Heart right ventricle (tissue), 16 donors: ENCODE measurements at regions not wholly inside any gene's neighbourhood (a gene's known extent, or its start where the extent isn't known, plus 50 kb on each side); places are given as distances from the start of the nearest gene placed in this dataset.
A peak's percentile ranks its signal among the peaks of the same experiment; 100 is the strongest.

ENCODE experiments used
- ATAC-seq, 8 donors: fragments of 200-7000 bp; cut with Tn5 transposase; one replicate each; pipeline ENCODE4 v1.9.1; 2020; ENCODE audit warnings: mild to moderate bottlenecking in 8 of 8, moderate library complexity in 8 of 8, moderate number of reproducible peaks in 1 of 8
- DNase-seq, 2 donors: peaks; one replicate each; pipeline ENCODE4 v3.0.0-alpha.2; 2020
- H3K27ac ChIP-seq, 10 donors: fragments of 200-600 bp; sonication (generic) in 2 of 10; one replicate each; pipeline versions ENCODE4 v1.5.0 to v1.8.0; 2020 to 2022; ENCODE audit warnings: mild to moderate bottlenecking in 3 of 10
- H3K27me3 ChIP-seq, 7 donors: fragments of 200-600 bp; one replicate each; pipeline ENCODE4 v1.8.0; 2021 to 2022; ENCODE audit warnings: mild to moderate bottlenecking in 2 of 7
- H3K36me3 ChIP-seq, 9 donors: fragments of 200-600 bp; sonication (generic) in 1 of 9; one replicate each; pipeline versions ENCODE4 v1.5.0 to v1.8.0; 2020 to 2022; ENCODE audit warnings: mild to moderate bottlenecking in 2 of 9
- H3K4me1 ChIP-seq, 9 donors: fragments of 200-600 bp; sonication (generic) in 1 of 9; one replicate each; pipeline versions ENCODE4 v1.5.0 to v1.8.0; 2020 to 2022; ENCODE audit warnings: mild to moderate bottlenecking in 4 of 9
- H3K4me3 ChIP-seq, 10 donors: fragments of 200-600 bp; sonication (generic) in 2 of 10; one replicate each; pipeline versions ENCODE4 v1.5.0 to v1.8.0; 2020 to 2022; ENCODE audit warnings: mild to moderate bottlenecking in 7 of 10, moderate library complexity in 2 of 10
- H3K9me3 ChIP-seq, 11 donors: fragments of 200-600 bp in 10 of 11; sonication (generic) in 2 of 11; one replicate each; pipeline versions ENCODE4 v1.5.0 to v1.8.0; 2013 to 2022; ENCODE audit warnings: mild to moderate bottlenecking in 2 of 11, control low read depth in 1 of 11, moderate library complexity in 1 of 11
- CTCF ChIP-seq, 9 donors: fragments of 200-600 bp; sonication (generic) in 2 of 9; IDR thresholded peaks; one replicate each; pipeline versions ENCODE4 v1.5.0 to v1.8.0; 2021 to 2022; ENCODE audit warnings: antibody characterized with exemption in 9 of 9, mild to moderate bottlenecking in 5 of 9, moderate library complexity in 1 of 9
- WGBS, 2 donors: extraction: QIAGEN DNeasy Blood & Tissue Kit; methylation state at CpG; one replicate each; pipeline ENCODE4 v1.1.7; 2013; ENCODE audit warnings: inconsistent platforms in 1 of 2; 5-methylcytosine and 5-hydroxymethylcytosine counted together
- intact Hi-C, 10 donors: fragments of 100-400 bp; cut with DNase I; formaldehyde crosslinking; loops; one replicate each; pipeline versions ENCODE4 v1.11.1 to v1.14.2; 2022
- donor health status: Arrhythmogenic right ventricular cardiomyopathy.
- donor health status: ischemic (EF 13 %, LVEDD 7.1; RV severe dilation, severe dysfunction).
- donor health status: healthy with polysubstance abuse.
- donor health status: DM: no; HTN: yes; CAD: no.
- donor health status: DM: no; HTN: no; CAD: no.
- donor health status: ischemic (EF 25% LVEDD 6.9; RV normal size, moderate dysfunction).
- donor health status: ischemic (EF 25% LVEDD 5.7; RV mildly dilated, moderate dysfunction).
- donor health status: healthy.
- donor health status: DM: yes; HTN: yes; CAD: no.
- donor health status: Ischemic cardiomyopathy.
- donor health status: ischemic (EF 35%, LVEDD 5.7; RV mildly dilated, moderate dysfunction).
- donor health status: nonischemic (EF 11% LVEDD 7.7; RV severe dilation, severe dysfunction).
- donor health status: DM: yes; HTN: yes; CAD: no.
- donor health status: PGD.
- donor health status: ischemic (EF 29% LVEDD 5.4; RV normal size, mild dysfunction).
- donor health status: nonischemic (EF 23%, LVEDD 6.1; RV moderate dilation, normal function).

DNA sequence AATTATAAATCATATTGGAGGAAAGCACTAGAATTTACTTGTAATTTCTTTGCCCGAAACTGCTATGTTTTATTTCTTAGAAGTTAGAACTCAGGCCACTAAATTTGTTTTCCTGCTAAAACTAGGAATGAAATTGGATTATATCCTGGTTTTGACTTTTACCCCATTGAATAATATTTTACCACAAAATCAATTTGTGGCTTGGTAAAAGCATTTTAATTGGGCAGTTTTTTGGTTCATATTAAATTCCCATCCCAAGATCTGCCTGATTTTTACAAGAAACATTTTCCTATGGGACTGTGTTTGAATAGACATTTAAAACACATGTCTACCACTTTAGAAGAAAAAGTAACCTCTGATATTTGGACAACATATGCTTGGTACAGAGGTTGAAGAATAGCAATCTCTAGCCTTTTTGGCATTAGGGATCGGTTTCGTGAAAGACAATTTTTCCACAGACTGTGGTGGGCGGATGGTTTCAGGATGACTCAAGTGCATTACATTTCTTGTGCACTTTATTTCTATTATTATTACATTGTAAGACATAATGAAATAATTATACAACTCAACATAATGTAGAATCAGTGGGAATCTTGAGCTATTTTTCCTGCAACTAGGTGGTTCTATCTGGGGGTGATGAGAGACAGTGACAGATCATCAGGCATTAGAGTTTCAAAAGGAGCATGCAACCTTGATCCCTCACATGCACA, 565.6 kb downstream of the PRR16 start:
- no peak overlapping the region for H3K27ac ChIP-seq
- TF ChIP-seq CTCF (IDR thresholded peaks at IDR 0.05) = no peak
- no peak overlapping the region for H3K4me3 ChIP-seq
- H3K27me3 ChIP-seq = no peaks in the 10 kb centered on the region
- no peaks in the 10 kb centered on the region for H3K9me3 ChIP-seq
- DNase-seq (no peak), ATAC-seq (no peak)
- WGBS, 2 donors = 90 to 95% methylated on average over 4 of the region's 4 CpGs
- H3K4me1 ChIP-seq = no peaks in the 10 kb centered on the region
- H3K36me3 ChIP-seq = no peaks in the 10 kb centered on the region
- intact Hi-C loops = no loop called here

DNA sequence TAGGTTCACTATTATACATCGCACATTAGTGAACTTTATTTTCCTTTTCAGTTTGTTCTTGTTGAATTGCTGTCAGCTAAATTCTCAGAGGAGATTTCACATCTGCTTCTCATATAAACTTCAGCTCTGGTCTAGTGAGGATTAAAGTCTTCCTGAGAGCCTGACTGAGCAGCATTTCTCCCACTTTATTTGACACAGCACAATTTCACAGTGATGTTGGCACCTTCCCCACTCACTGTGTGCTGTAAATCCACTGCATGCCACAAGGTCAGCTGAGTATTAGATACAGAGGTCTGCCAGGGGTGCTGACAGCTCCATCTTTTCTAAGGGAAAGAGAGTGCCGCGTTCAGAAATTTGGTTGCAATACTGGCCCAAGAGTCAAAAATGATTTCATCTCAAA, 567.4 kb downstream of the PRR16 start:
- WGBS, 2 donors = 35 to 44% methylated on average over 3 of the region's 3 CpGs
- peak in 5 of 8 donors; percentile 23 to 56 (median 35) for ATAC-seq
- H3K4me3 ChIP-seq = no peak overlapping the region

DNA sequence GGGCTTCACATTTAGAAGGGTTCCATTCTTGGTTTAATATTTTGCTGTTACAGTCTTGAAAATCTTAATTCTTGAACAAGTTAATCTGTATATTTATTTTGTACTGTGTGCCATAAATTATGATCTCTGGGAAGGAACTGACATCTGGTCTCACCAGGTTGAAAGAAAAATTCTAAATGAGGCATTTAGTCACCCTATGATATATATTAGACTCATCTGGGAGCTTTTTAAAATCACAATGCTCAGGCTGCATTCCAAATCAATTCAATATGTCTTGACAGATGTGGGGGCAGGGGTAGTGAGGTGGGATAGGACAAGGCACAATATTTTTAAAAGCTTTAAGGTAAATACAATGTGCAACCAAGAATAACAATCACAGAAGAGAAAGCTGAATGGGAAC, 569.2 kb downstream of the PRR16 start:
- H3K27ac ChIP-seq = no peak overlapping the region
- H3K4me1 ChIP-seq = no peaks in the 10 kb centered on the region
- H3K36me3 ChIP-seq = no peaks in the 10 kb centered on the region
- no peaks in the 10 kb centered on the region for H3K27me3 ChIP-seq
- DNase-seq (no peak), ATAC-seq (no peak)
- TF ChIP-seq CTCF (IDR thresholded peaks at IDR 0.05) = no peak
- no peaks in the 10 kb centered on the region for H3K9me3 ChIP-seq
- no peak overlapping the region for H3K4me3 ChIP-seq
- intact Hi-C loops = no loop called here

More for the DNA sequence above, 567.4 kb downstream of the PRR16 start:
- intact Hi-C loops = no loop called here
- Histone ChIP-seq H3K4me1 (no peaks in the 10 kb centered on the region), H3K36me3 (no peaks in the 10 kb centered on the region), H3K27me3 (no peaks in the 10 kb centered on the region), H3K9me3 (no peaks in the 10 kb centered on the region), H3K27ac (no peak overlapping the region)
- DNase-seq = peak in 1 of 2 donors; percentile 10
- TF ChIP-seq CTCF (IDR thresholded peaks at IDR 0.05) = no peak

DNA sequence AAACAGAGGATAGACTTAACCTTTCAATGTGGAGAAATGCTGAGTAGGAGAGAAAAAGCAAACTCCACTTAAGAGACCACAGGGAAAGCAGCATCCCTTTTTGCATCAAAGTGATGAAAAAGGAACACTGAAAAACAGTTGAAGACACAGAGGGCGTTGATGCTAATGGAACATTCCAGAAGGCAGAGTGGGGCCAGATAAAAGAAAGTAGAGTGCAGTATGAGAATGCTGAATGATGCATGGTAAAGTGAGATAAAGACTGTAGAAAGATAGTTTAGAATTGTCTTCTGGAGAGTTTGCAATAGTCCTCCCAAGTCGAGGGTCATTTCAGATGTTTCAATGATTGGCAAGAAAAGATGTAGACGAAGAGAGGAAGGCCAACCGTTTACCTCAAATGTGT, 574.3 kb downstream of the PRR16 start:
- intact Hi-C loops = no loop called here
- TF ChIP-seq CTCF (IDR thresholded peaks at IDR 0.05) = no peak
- Histone ChIP-seq H3K36me3 (no peaks in the 10 kb centered on the region), H3K27me3 (no peaks in the 10 kb centered on the region), H3K27ac (no peak overlapping the region), H3K9me3 (peaks cover 0 to 13% (median 0%) of the 10 kb centered on the region in 11 donors), H3K4me3 (no peak overlapping the region), H3K4me1 (no peaks in the 10 kb centered on the region)
- WGBS, 2 donors = 59 to 61% methylated on average over 4 of the region's 4 CpGs
- ATAC-seq = no peak
- no peak for DNase-seq
